Fibroblast of lung (primary cell): ENCODE measurements at regions not wholly inside any gene's neighbourhood (a gene's known extent, or its start where the extent isn't known, plus 50 kb on each side); places are given as distances from the start of the nearest gene placed in this dataset.

Source experiments
- DNase-seq, 2 donors: peaks; one replicate each; pipeline versions ENCODE4 v3.0.0 to v3.0.0-alpha.2; 2010; ENCODE audit warnings: low read depth in 2 of 2
- H2AFZ ChIP-seq: 2 replicates; pipeline ENCODE4 v1.5.1; 2012; ENCODE audit warnings: low read length, control low read depth, inconsistent platforms
- H3K27ac ChIP-seq: 2 replicates; pipeline ENCODE4 v1.5.1; 2011; ENCODE audit warnings: low read length, control low read depth; ENCODE audit not compliant: insufficient read depth
- H3K27me3 ChIP-seq: 2 replicates; pipeline ENCODE4 v1.5.1; 2011; ENCODE audit warnings: mild to moderate bottlenecking, low read length; ENCODE audit not compliant: control insufficient read depth, insufficient read depth
- H3K36me3 ChIP-seq: 2 replicates; pipeline ENCODE4 v1.5.1; 2011; ENCODE audit warnings: low read length; ENCODE audit not compliant: control insufficient read depth, insufficient read depth
- H3K4me1 ChIP-seq: 2 replicates; pipeline ENCODE4 v1.5.1; 2011; ENCODE audit warnings: low read length; ENCODE audit not compliant: control insufficient read depth, insufficient read depth; ENCODE audit errors: extremely low read depth
- H3K4me2 ChIP-seq: 2 replicates; pipeline ENCODE4 v1.5.1; 2011; ENCODE audit warnings: low read length, control low read depth; ENCODE audit not compliant: insufficient read depth; ENCODE audit errors: extremely low read depth
- H3K4me3 ChIP-seq, 4 experiments: fragments of 200-600 bp in 1 of 4; sonication (generic) in 1 of 4; replicated peaks in 1 of 4; 2 replicates each; pipeline ENCODE4 v1.5.1; 2011 to 2016; ENCODE audit warnings: low read length in 4 of 4, low read depth in 3 of 4, mild to moderate bottlenecking in 3 of 4, control low read depth in 2 of 4, inconsistent platforms in 1 of 4, mixed read lengths in 1 of 4; ENCODE audit not compliant: insufficient read depth in 1 of 4; ENCODE audit errors: control extremely low read depth in 1 of 4
- H3K79me2 ChIP-seq: 2 replicates; pipeline ENCODE4 v1.5.1; 2012; ENCODE audit warnings: mild to moderate bottlenecking, low read length, inconsistent platforms; ENCODE audit not compliant: control insufficient read depth, insufficient read depth
- H3K9ac ChIP-seq: 2 replicates; pipeline ENCODE4 v1.5.1; 2011; ENCODE audit warnings: mild to moderate bottlenecking, low read length, control low read depth; ENCODE audit not compliant: insufficient read depth
- H3K9me3 ChIP-seq: 2 replicates; pipeline ENCODE4 v1.5.1; 2012; ENCODE audit warnings: low read depth, low read length; ENCODE audit not compliant: control insufficient read depth, insufficient read depth
- H4K20me1 ChIP-seq: 2 replicates; pipeline ENCODE4 v1.5.1; 2011; ENCODE audit warnings: low read length; ENCODE audit not compliant: control insufficient read depth, insufficient read depth; ENCODE audit errors: extremely low read depth
- EZH2 ChIP-seq: IDR thresholded peaks from 2 replicates; pipeline ENCODE4 v1.5.1; 2012; ENCODE audit warnings: low read length, control low read depth, mild to moderate bottlenecking; ENCODE audit errors: missing control alignments
- TF ChIP-seq, protein P1 (sequence below), 2 donors: IDR thresholded peaks in 1 of 2; conservative IDR thresholded peaks in 1 of 2; 1 replicate in 1 of 2; 2 replicates in 1 of 2; pipeline ENCODE4 v1.5.1; 2011 to 2012; ENCODE audit warnings: low read length in 2 of 2, control low read depth in 1 of 2, inconsistent platforms in 1 of 2, low read depth in 1 of 2, mild to moderate bottlenecking in 1 of 2

DNA sequence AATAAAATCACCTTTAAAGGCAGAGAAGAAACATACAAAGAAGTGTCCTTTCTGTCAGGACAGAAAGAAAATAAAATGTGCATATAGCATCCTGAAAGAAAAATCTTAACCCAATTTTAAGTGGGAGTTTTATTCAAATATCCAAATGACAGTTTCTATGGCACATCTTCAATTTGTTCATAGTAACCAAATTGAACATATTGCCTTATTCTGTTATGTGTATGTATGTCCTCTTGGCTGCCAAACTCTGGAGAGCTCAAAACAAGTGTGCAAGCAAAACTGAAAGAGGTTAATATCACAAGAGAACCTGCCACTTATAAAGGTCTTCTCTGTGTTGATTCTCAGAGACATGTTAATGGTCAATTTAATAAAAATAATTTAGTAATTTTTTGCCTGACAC, 334.7 kb downstream of the BCKDHB start:
- H3K4me2 ChIP-seq, result no peak overlapping the region
- no peak for TF ChIP-seq EZH2
- TF ChIP-seq, protein P1, sequence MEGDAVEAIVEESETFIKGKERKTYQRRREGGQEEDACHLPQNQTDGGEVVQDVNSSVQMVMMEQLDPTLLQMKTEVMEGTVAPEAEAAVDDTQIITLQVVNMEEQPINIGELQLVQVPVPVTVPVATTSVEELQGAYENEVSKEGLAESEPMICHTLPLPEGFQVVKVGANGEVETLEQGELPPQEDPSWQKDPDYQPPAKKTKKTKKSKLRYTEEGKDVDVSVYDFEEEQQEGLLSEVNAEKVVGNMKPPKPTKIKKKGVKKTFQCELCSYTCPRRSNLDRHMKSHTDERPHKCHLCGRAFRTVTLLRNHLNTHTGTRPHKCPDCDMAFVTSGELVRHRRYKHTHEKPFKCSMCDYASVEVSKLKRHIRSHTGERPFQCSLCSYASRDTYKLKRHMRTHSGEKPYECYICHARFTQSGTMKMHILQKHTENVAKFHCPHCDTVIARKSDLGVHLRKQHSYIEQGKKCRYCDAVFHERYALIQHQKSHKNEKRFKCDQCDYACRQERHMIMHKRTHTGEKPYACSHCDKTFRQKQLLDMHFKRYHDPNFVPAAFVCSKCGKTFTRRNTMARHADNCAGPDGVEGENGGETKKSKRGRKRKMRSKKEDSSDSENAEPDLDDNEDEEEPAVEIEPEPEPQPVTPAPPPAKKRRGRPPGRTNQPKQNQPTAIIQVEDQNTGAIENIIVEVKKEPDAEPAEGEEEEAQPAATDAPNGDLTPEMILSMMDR (conservative IDR thresholded peaks at IDR 0.05 in 1 of 2, IDR thresholded peaks at IDR 0.05 in 1 of 2; ENCODE audit: low read depth in 1 of 2, low read length in 2 of 2), result no peak
- no peak for DNase-seq
- no peak overlapping the region for H3K4me3 ChIP-seq
- no peaks in the 10 kb centered on the region for H3K27me3 ChIP-seq
- no peak overlapping the region for H3K9ac ChIP-seq
- H2AFZ ChIP-seq, result no peak overlapping the region
- H3K79me2 ChIP-seq, result no peaks in the 10 kb centered on the region
- no peaks in the 10 kb centered on the region for H3K9me3 ChIP-seq
- H3K36me3 ChIP-seq, result no peaks in the 10 kb centered on the region
- H3K27ac ChIP-seq, result no peak overlapping the region
- no peaks in the 10 kb centered on the region for H3K4me1 ChIP-seq
- H4K20me1 ChIP-seq, result no peaks in the 10 kb centered on the region

DNA sequence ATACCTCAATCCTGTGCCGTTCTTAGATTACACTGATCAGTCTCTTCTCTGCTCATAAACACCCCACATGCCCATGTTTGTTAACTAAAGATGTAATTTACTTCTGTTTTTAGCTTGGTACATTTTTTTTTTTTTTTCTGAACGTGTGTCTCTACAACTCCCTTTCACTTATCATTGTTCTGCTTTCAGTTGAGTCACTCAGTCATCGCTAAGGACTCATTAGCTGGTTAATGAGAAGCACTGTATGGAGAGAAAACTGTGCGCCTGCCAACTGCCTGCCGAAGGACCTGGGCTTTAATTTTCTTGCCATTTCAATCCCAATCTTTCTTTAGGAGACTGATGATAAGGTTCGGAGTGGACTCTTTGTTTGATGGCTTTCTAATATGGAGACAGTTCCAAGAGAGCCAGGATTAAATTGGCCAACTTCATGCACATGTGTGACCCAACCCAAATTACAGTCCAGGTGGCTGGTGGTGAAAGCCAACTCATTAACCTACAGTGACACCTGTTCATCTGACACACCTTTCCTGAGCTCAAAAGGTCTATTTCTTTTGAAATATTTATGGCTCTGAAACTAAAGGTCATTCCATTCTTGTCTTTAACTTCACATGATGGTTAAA, 334.1 kb downstream of the BCKDHB start:
- peak in 1 of 2 donors; percentile 50 for DNase-seq
- Histone ChIP-seq H3K9me3 (no peaks in the 10 kb centered on the region), H3K36me3 (no peaks in the 10 kb centered on the region), H3K4me1 (no peaks in the 10 kb centered on the region), H4K20me1 (no peaks in the 10 kb centered on the region), H3K27ac (no peak overlapping the region), H3K4me2 (no peak overlapping the region), H3K79me2 (no peaks in the 10 kb centered on the region), H3K27me3 (no peaks in the 10 kb centered on the region), H3K9ac (no peak overlapping the region), H2AFZ (no peak overlapping the region), H3K4me3 (no peak overlapping the region)
- TF ChIP-seq, protein P1 (conservative IDR thresholded peaks at IDR 0.05 in 1 of 2, IDR thresholded peaks at IDR 0.05 in 1 of 2; ENCODE audit: low read depth in 1 of 2, low read length in 2 of 2), result no peak
- no peak for TF ChIP-seq EZH2

DNA sequence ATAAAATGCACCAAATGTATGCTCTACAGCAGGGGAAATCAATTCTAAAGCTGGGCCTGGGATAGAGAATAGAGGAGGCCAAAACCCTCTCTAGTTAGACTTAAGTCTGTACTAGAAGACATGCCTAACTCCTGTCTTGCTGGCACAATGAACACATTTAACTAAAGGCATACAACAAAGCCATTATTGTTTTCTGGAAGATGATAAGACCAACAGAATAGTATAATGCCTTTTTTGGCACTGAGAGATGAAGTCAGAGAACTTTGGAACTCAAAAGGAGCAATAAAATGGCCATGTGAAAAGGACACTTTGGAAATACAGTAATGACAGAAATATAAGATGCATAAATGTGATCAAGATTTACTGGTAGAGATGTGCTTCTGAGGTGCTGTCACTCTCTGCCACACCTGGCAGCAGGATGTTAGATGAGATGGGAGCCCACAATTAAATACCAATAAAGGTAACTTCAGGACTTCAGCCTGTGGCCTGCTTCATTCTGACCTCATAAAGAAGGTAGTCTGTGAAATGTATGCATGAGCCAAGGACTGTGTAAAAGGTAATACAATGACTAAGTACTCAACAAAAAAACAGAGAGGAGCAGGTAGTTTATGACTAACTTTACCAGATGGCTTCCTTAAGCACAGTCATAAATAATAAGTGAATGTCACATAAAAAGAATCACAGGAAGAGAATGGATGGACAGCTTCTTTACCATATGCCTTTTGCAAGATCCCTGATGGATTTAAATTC, 333.4 kb downstream of the BCKDHB start:
- H3K4me3 ChIP-seq, result no peak overlapping the region
- no peaks in the 10 kb centered on the region for H4K20me1 ChIP-seq
- H3K27ac ChIP-seq, result no peak overlapping the region
- H3K4me1 ChIP-seq, result no peaks in the 10 kb centered on the region
- TF ChIP-seq, protein P1 (conservative IDR thresholded peaks at IDR 0.05 in 1 of 2, IDR thresholded peaks at IDR 0.05 in 1 of 2; ENCODE audit: low read depth in 1 of 2, low read length in 2 of 2), result no peak
- TF ChIP-seq EZH2, result no peak
- peak in 1 of 2 donors; percentile 49 for DNase-seq
- H3K9me3 ChIP-seq, result no peaks in the 10 kb centered on the region
- no peaks in the 10 kb centered on the region for H3K27me3 ChIP-seq
- no peak overlapping the region for H3K4me2 ChIP-seq
- H3K9ac ChIP-seq, result no peak overlapping the region
- no peaks in the 10 kb centered on the region for H3K36me3 ChIP-seq
- H3K79me2 ChIP-seq, result no peaks in the 10 kb centered on the region
- H2AFZ ChIP-seq, result no peak overlapping the region
